SK-N-SH (cell line): ENCODE measurements at regions not wholly inside any gene's neighbourhood (a gene's known extent, or its start where the extent isn't known, plus 50 kb on each side); places are given as distances from the start of the nearest gene placed in this dataset.

Experiments
- EP300 ChIP-seq, 2 experiments: IDR thresholded peaks; 2 replicates each; pipeline versions ENCODE4 v1.4.0 to v1.6.1; 2012; ENCODE audit warnings: borderline replicate concordance in 1 of 2, low read depth in 1 of 2, low read length in 1 of 2
- GABPA ChIP-seq: IDR thresholded peaks from 2 replicates; pipeline ENCODE4 v1.4.0; 2012; ENCODE audit warnings: low read depth, mild to moderate bottlenecking
- MEF2A ChIP-seq: IDR thresholded peaks from 2 replicates; pipeline ENCODE4 v1.4.0; 2012; ENCODE audit warnings: low read depth, borderline replicate concordance
- MXI1 ChIP-seq: IDR thresholded peaks from 2 replicates; pipeline ENCODE4 v1.6.1; 2012; ENCODE audit warnings: mild to moderate bottlenecking, low read depth, low read length, improper control_type of control experiment
- POLR2AphosphoS5 ChIP-seq: IDR thresholded peaks from 2 replicates; pipeline ENCODE4 v1.6.1; 2012; ENCODE audit warnings: low read depth, low read length
- SMC3 ChIP-seq: IDR thresholded peaks from 2 replicates; pipeline ENCODE4 v1.6.1; 2012; ENCODE audit warnings: low read depth, low read length, improper control_type of control experiment
- TAF1 ChIP-seq: IDR thresholded peaks from 2 replicates; pipeline ENCODE4 v1.6.1; 2012; ENCODE audit warnings: low read depth, mild to moderate bottlenecking, low read length, moderate library complexity, borderline replicate concordance
- TCF12 ChIP-seq: IDR thresholded peaks from 2 replicates; pipeline ENCODE4 v1.4.0; 2012
- TF ChIP-seq, protein P1 (sequence below): fragments of 150-350 bp; IDR thresholded peaks from 2 replicates; pipeline ENCODE4 v1.6.1; 2017; ENCODE audit warnings: antibody characterized with exemption, low read length, low read depth, borderline replicate concordance
- TF ChIP-seq, protein P2 (sequence below): IDR thresholded peaks from 2 replicates; pipeline ENCODE4 v1.4.0; 2012; ENCODE audit warnings: low read depth

DNA sequence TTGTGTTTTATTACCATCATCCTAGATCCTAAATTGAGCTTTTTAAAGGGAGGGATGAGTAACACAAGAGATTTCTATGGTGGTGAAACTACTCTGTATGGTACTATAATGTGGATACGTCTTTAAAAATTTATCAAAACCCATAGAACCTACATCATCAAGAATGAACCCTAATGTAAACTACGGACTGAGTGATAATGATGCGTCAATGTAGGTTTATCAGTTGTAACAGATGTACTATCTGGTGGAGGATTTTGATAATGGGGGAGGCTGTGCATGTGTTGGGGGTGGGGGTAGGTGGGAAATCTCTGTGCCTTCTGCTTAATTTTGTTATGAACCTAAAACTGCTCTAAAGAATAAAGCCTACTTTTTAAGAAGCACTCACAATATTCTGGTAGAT is 724.1 kb upstream of the SOX9 start:
- TF ChIP-seq MXI1 (no peak), GABPA (no peak), SMC3 (no peak), POLR2AphosphoS5 (no peak), MEF2A (no peak), EP300 (IDR thresholded peaks at IDR 0.05; ENCODE audit: borderline replicate concordance in 1 of 2, low read depth in 1 of 2, low read length in 1 of 2) (no peak), TAF1 (no peak), TCF12 (no peak)
- TF ChIP-seq, protein P1, sequence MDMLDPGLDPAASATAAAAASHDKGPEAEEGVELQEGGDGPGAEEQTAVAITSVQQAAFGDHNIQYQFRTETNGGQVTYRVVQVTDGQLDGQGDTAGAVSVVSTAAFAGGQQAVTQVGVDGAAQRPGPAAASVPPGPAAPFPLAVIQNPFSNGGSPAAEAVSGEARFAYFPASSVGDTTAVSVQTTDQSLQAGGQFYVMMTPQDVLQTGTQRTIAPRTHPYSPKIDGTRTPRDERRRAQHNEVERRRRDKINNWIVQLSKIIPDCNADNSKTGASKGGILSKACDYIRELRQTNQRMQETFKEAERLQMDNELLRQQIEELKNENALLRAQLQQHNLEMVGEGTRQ: no peak
- TF ChIP-seq, protein P2, sequence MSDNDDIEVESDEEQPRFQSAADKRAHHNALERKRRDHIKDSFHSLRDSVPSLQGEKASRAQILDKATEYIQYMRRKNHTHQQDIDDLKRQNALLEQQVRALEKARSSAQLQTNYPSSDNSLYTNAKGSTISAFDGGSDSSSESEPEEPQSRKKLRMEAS: no peak
